ENCODE measurements at regions not wholly inside any gene's neighbourhood (a gene's known extent, or its start where the extent isn't known, plus 50 kb on each side); places are given as distances from the start of the nearest gene placed in this dataset.
A peak's percentile ranks its signal among the peaks of the same experiment; 100 is the strongest.

DNA sequence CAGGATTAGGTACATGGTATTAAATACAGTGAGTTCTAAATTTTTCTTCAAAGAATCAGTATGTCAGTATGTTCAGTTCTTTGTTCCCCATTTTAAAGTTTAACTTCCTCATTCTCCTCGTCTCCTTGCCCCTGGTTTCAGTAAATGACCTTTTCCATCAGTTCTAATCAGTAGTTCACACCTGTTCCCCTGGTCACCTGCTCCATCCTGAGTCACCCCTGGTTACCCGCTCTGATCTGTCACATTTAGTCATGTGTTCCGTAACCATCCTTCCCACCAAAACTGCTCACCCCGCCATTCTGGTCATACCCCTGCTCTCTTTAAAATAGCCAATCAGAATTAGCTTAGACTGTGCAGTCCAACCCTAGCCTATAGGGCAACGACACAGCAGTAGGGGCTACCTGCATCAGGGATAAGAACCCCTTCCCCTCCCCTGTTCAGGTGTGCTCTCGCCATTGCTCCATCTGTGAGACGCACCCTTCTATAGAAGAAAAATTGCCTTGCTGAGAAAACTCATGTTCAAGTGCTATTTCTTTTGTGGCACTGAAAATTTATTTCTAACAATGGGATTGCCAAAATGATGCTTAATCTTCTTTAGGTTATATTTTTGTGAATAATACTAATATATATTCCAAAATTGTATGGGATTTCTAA lies 181.3 kb downstream of the OR13H1 start:
- intact Hi-C loops (cut with DNase I): no loop called here
- H3K9me3 ChIP-seq: peaks cover 5% of the 10 kb centered on the region
- 75 to 90% (median 86%) methylated on average over 7 of the region's 7 CpGs for WGBS, 3 donors
- no peaks in the 10 kb centered on the region for H3K36me3 ChIP-seq (ENCODE audit: insufficient read depth in 1 of 2, low read depth in 1 of 2)
- H3K4me1 ChIP-seq: no peaks in the 10 kb centered on the region
- no peak for DNase-seq
- ATAC-seq: no peak
- no peak overlapping the region for H3K27ac ChIP-seq
- TF ChIP-seq, protein P1, sequence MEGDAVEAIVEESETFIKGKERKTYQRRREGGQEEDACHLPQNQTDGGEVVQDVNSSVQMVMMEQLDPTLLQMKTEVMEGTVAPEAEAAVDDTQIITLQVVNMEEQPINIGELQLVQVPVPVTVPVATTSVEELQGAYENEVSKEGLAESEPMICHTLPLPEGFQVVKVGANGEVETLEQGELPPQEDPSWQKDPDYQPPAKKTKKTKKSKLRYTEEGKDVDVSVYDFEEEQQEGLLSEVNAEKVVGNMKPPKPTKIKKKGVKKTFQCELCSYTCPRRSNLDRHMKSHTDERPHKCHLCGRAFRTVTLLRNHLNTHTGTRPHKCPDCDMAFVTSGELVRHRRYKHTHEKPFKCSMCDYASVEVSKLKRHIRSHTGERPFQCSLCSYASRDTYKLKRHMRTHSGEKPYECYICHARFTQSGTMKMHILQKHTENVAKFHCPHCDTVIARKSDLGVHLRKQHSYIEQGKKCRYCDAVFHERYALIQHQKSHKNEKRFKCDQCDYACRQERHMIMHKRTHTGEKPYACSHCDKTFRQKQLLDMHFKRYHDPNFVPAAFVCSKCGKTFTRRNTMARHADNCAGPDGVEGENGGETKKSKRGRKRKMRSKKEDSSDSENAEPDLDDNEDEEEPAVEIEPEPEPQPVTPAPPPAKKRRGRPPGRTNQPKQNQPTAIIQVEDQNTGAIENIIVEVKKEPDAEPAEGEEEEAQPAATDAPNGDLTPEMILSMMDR (IDR thresholded peaks at IDR 0.05): no peak
- H3K4me3 ChIP-seq: no peak overlapping the region
- H3K27me3 ChIP-seq (ENCODE audit: insufficient read depth in 3 of 3, low read length in 2 of 3): no peaks in the 10 kb centered on the region

DNA sequence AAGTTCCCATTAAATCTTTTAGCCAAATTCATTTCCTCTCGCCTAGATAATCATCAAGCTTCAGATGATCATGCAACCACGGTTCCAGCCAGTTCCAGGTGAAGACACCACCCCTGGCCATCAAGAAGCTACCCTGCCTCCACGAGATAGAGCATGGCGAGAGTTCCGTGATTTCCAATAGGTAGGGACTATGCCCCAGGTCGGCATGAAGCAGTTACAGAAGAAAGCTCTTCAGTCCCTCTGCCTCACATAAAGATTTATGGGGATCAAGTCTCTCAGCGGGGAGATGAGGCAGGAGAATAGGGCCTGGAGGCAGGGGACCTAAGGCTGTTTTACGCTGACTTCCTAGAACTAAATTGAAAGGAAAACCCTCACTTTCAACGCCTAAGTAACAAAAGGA lies 183.9 kb downstream of the OR13H1 start:
- Histone ChIP-seq H3K9me3 (no peaks in the 10 kb centered on the region), H3K27ac (peak overlapping the region; percentile 91), H3K36me3 (ENCODE audit: insufficient read depth in 1 of 2, low read depth in 1 of 2) (no peaks in the 10 kb centered on the region), H3K27me3 (ENCODE audit: insufficient read depth in 3 of 3, low read length in 2 of 3) (no peaks in the 10 kb centered on the region), H3K4me3 (peak overlapping the region; percentile 70), H3K4me1 (no peaks in the 10 kb centered on the region)
- TF ChIP-seq, protein P1 (IDR thresholded peaks at IDR 0.05): no peak
- DNase-seq (no peak), ATAC-seq (no peak)
- intact Hi-C loops (cut with DNase I): no loop called here
- WGBS, 3 donors: 75 to 88% (median 77%) methylated on average over 9 of the region's 9 CpGs

DNA sequence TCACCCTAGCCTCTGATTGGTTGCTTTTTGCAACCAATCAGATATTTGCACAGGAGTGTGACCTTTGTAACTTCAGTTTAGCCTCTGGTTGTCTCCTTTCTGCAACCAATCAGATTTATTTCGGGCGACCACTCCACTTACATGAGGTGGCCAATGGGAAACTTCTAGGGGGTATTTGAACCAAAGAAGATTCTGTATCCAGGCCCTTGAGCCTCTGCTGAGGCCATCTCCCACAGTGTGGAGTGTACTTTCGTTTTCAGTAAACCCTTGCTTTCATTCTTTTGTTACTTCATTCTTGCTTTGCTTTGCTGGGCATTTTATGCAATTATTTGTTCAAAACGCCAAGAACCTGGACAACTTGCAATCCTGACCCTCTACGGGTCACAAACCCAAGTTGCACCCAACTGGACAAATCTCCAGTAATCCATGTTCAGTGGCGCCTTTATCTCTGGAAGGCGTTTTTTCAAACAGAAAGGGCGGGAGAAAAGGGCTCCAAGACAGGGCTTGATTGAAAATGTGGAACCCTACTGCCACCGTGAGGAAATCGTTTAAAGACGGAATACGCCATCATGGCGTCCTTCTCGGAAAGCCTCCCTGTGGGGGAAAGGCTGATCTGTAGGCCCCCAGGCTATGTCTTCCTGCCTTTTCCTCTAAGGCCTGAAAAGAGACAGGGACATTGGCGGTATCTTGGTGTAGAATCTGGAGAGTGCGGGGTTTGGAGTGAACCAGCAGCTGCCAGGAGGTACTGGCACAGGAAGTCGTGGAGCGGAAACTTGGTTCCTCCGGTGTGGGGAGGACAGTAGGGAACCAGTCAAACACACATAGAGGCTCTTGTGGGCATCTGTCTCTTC lies 184.6 kb downstream of the OR13H1 start:
- peak overlapping the region; percentile 70 for H3K4me3 ChIP-seq
- H3K4me1 ChIP-seq: no peaks in the 10 kb centered on the region
- TF ChIP-seq, protein P1 (IDR thresholded peaks at IDR 0.05): peak; percentile 55
- ATAC-seq (peak; percentile 87 to 89 (median 88)), DNase-seq (peak; percentile 55 to 74)
- WGBS, 3 donors: 52 to 96% (median 96%) methylated on average over 19 of the region's 19 CpGs
- peak overlapping the region; percentile 91 for H3K27ac ChIP-seq
- H3K27me3 ChIP-seq (ENCODE audit: insufficient read depth in 3 of 3, low read length in 2 of 3): no peaks in the 10 kb centered on the region
- intact Hi-C loops (cut with DNase I): no loop called here
- H3K36me3 ChIP-seq (ENCODE audit: insufficient read depth in 1 of 2, low read depth in 1 of 2): no peaks in the 10 kb centered on the region
- no peaks in the 10 kb centered on the region for H3K9me3 ChIP-seq

DNA sequence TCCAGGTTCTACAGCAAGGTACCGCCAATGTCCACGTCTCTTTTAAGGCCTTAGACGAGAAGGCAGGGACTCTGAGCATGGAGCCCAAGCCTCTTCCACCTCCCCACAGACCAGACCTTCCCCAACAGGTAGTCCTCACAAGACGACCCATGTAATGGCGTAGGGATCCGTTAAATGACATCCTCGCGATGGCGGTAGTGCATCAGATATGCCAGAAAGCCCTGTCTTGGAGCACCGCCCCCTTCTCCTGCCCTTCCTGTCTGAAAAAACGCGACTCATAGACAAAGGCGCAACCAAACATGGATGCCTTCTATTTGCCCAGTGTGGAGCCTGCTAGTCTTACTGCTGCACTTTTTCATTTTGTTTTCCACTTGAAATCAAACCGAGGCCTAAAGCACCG lies 185.4 kb downstream of the OR13H1 start:
- TF ChIP-seq, protein P1 (IDR thresholded peaks at IDR 0.05): peak; percentile 41
- H3K4me1 ChIP-seq: no peaks in the 10 kb centered on the region
- H3K36me3 ChIP-seq (ENCODE audit: insufficient read depth in 1 of 2, low read depth in 1 of 2): no peaks in the 10 kb centered on the region
- peak overlapping the region; percentile 91 for H3K27ac ChIP-seq
- ATAC-seq: peak; percentile 88 to 90 (median 89)
- intact Hi-C loops (cut with DNase I): no loop called here
- DNase-seq: peak; percentile 84 to 91
- H3K27me3 ChIP-seq (ENCODE audit: insufficient read depth in 3 of 3, low read length in 2 of 3): no peaks in the 10 kb centered on the region
- WGBS, 3 donors: 53 to 100% (median 96%) methylated on average over 15 of the region's 15 CpGs
- H3K4me3 ChIP-seq: peak overlapping the region; percentile 70
- no peaks in the 10 kb centered on the region for H3K9me3 ChIP-seq
